ENCODE measurements at regions not wholly inside any gene's neighbourhood (a gene's known extent, or its start where the extent isn't known, plus 50 kb on each side); places are given as distances from the start of the nearest gene placed in this dataset.

GRCh38 chr6:113377362-113377942, 479.7 kb upstream of the MARCKS start:
- no peaks in the 10 kb centered on the region for H3K36me3 ChIP-seq (ENCODE audit: control insufficient read depth in 2 of 2, extremely low read depth in 1 of 2, insufficient read depth in 2 of 2, low read length in 2 of 2)
- ChIA-PET POLR2A (no interaction called here), CTCF (no interaction called here)
- no peaks in the 10 kb centered on the region for H3K9me1 ChIP-seq (replicated peaks; ENCODE audit: control insufficient read depth, extremely low read depth, insufficient read depth, low read length)
- dilution Hi-C loops (cut with MboI; ENCODE audit: extremely low pct_ligation_motif_present, low sequenced_read_pairs): no loop called here
- FAIRE-seq (no peak), DNase-seq (ENCODE audit: low read depth, low spot score) (no peak)
- no peaks in the 10 kb centered on the region for H3K9me3 ChIP-seq (replicated peaks; ENCODE audit: control insufficient read depth, insufficient read depth, low read length)
- BruUV-seq (replicated peaks): no TSS peak
- TF ChIP-seq CTCF (IDR thresholded peaks at IDR 0.05; ENCODE audit: extremely low read depth in 1 of 2, insufficient read depth in 1 of 2, low read depth in 1 of 2, low read length in 2 of 2): no peak
- no peak for TF ChIP-seq MAX (IDR thresholded peaks at IDR 0.05; ENCODE audit: insufficient read depth, insufficient read length)
- no peak for TF ChIP-seq JUN (IDR thresholded peaks at IDR 0.05; ENCODE audit: borderline replicate concordance, insufficient read depth, insufficient read length, low read depth)
- no peak for TF ChIP-seq POLR2AphosphoS5 (IDR thresholded peaks at IDR 0.05; ENCODE audit: insufficient read depth, low read depth, low read length)
- no peak for TF ChIP-seq EZH2 (IDR thresholded peaks at IDR 0.05; ENCODE audit: borderline replicate concordance, low read depth, low read length, severe bottlenecking)
- TF ChIP-seq FOS (IDR thresholded peaks at IDR 0.05; ENCODE audit: borderline replicate concordance, insufficient read depth, low read length): no peak
- no peak for TF ChIP-seq POLR2A (IDR thresholded peaks at IDR 0.05; ENCODE audit: low read depth, low read length)
- TF ChIP-seq GATA2 (IDR thresholded peaks at IDR 0.05; ENCODE audit: insufficient read depth, insufficient read length, low read depth, low read length): no peak
- TF ChIP-seq MYC (IDR thresholded peaks at IDR 0.05; ENCODE audit: low read depth, low read length): no peak
- H2AFZ ChIP-seq (ENCODE audit: low read depth, low read length): no peak overlapping the region
- H3K79me2 ChIP-seq (ENCODE audit: control insufficient read depth, insufficient read depth, low read length): no peaks in the 10 kb centered on the region
- intact Hi-C loops (cut with micrococcal nuclease): no loop called here
- H3K9ac ChIP-seq (replicated peaks; ENCODE audit: extremely low read depth, insufficient read depth, low read length): no peak overlapping the region
- H3K4me2 ChIP-seq (ENCODE audit: insufficient read depth, low read length): no peak overlapping the region
- no peaks in the 10 kb centered on the region for H4K20me1 ChIP-seq (replicated peaks; ENCODE audit: control insufficient read depth, extremely low read depth, insufficient read depth, low read length)
- H3K27me3 ChIP-seq (ENCODE audit: control insufficient read depth in 2 of 2, insufficient read depth in 2 of 2, low read length in 2 of 2): no peaks in the 10 kb centered on the region
- no peak overlapping the region for H3K4me3 ChIP-seq (replicated peaks in 1 of 3; ENCODE audit: insufficient read depth in 1 of 3, low read depth in 1 of 3, low read length in 3 of 3)
- no peak overlapping the region for H3K27ac ChIP-seq (ENCODE audit: insufficient read depth, low read depth, low read length)
- peaks cover 19% of the 10 kb centered on the region for H3K4me1 ChIP-seq (ENCODE audit: control insufficient read depth, extremely low read depth, insufficient read depth, low read length)

All from endothelial cell of umbilical vein (primary cell).